ENCODE measurements at regions not wholly inside any gene's neighbourhood (a gene's known extent, or its start where the extent isn't known, plus 50 kb on each side); places are given as distances from the start of the nearest gene placed in this dataset.
"Not testable (repeated sequence)": the region's sequence is repeated elsewhere in the genome, so short reads cannot be mapped to it uniquely, and the experiment has no call there.

DNA sequence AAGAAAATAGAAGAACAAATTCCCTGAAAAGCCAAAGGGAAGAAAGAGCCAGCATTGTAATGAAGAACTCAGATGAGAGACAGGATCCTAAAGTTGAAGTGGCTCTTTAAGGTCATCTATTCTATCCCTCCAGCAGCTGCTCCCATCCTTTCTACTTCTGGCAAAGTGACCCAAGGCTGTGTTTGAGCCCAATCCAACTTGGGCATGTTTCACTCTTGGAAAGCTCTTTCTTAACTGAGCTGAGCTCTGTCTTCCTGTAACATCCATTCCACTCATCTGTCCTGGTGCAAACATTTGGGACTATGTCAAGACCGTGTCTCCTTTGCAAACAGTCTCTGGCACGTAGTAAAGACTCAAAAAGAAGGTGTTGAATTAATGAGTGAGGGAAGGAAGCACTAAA is 298.1 kb upstream of the IGF1R start:
- no peak for ATAC-seq (ENCODE audit: low read depth in 2 of 2)
- no peaks in the 10 kb centered on the region for H3K4me1 Mint-ChIP-seq
- no peak overlapping the region for H3K4me3 Mint-ChIP-seq
- no peak for DNase-seq
- H3K27me3 Mint-ChIP-seq = peaks cover 11 to 20% (median 15%) of the 10 kb centered on the region in 3 donors
- H3K36me3 Mint-ChIP-seq = no peaks in the 10 kb centered on the region
- H3K27ac Mint-ChIP-seq = peak overlapping the region in 1 of 6 donors; percentile 64
- H3K9me3 Mint-ChIP-seq = peaks cover 0 to 17% (median under 1%) of the 10 kb centered on the region in 7 donors

DNA sequence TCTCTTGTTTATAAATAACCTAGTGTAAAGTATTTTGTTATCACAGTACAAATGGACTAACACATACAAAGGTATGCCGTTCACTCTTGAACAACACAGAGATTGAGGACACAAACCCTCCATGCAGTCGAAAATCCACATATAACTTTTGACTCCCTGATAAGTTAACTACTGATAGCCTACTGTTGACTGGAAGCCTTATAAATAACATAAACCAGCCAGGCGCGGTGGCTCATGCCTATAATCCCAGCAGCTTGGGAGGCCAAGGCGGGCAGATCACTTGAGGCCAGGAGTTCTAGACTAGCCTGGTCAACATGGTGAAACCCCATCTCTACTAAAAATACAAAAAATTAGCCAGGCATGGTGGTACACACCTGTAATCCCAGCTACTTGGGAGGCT is 290.1 kb upstream of the IGF1R start:
- not testable (repeated sequence) for H3K27ac Mint-ChIP-seq; H3K4me3 Mint-ChIP-seq; DNase-seq; H3K36me3 Mint-ChIP-seq; H3K4me1 Mint-ChIP-seq; ATAC-seq (ENCODE audit: low read depth in 2 of 2)
- peaks cover 0 to 14% (median 0%) of the 10 kb centered on the region in 3 donors for H3K27me3 Mint-ChIP-seq
- peaks cover 4 to 16% (median 11%) of the 10 kb centered on the region in 7 donors for H3K9me3 Mint-ChIP-seq

DNA sequence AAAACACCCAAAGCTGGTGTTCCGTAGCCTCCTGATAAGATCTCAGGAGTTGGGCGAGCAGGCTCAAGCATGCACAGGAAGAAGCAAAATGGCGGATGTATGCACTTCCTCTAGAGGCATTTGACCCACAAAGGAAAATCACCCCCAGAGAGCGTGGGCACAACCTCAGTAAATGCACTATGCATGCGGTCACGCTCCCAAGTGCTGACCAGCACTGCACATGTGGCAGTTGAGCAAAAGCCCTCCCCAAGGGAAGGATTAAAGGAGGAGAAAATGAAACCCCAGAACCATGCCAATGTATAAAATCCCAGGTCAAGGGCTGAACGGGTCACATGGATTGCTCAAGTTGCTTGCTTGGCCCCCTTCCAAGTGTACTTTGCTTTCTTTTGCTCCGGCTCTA is 289.4 kb upstream of the IGF1R start:
- Mint-ChIP-seq H3K4me1 (no peaks in the 10 kb centered on the region), H3K36me3 (peaks cover 0 to 8% of the 10 kb centered on the region in 2 donors), H3K4me3 (no peak overlapping the region), H3K27me3 (peaks cover 0 to 7% (median 0%) of the 10 kb centered on the region in 3 donors), H3K27ac (no peak overlapping the region), H3K9me3 (peaks cover 4 to 13% (median 11%) of the 10 kb centered on the region in 7 donors)
- no peak for DNase-seq
- ATAC-seq (ENCODE audit: low read depth in 2 of 2) = no peak

DNA sequence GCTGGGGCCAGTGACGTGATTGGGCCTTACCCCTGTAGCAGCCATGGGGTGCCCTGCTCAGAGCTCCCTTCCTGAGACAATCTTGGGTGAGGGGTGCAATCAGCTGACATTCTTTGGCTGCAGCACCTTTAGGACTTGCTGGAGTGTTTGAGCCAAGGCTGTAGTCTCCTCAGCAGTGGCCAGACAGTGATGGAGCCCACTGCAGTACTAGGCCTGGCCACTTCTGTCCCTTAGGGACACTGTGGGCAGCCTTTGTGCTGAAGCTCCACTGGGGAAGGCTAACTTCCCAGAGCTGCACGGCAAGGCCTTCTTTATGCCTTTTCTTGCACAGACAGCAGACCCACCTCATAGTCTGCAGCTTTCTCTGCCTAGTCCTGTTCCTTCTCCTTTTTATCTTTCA is 284.9 kb upstream of the IGF1R start:
- H3K9me3 Mint-ChIP-seq = peaks cover 0 to 3% (median 0%) of the 10 kb centered on the region in 7 donors
- no peak for DNase-seq
- H3K27ac Mint-ChIP-seq = no peak overlapping the region
- H3K36me3 Mint-ChIP-seq = no peaks in the 10 kb centered on the region
- H3K27me3 Mint-ChIP-seq = no peaks in the 10 kb centered on the region
- H3K4me3 Mint-ChIP-seq = no peak overlapping the region
- H3K4me1 Mint-ChIP-seq = no peaks in the 10 kb centered on the region
- no peak for ATAC-seq (ENCODE audit: low read depth in 2 of 2)

DNA sequence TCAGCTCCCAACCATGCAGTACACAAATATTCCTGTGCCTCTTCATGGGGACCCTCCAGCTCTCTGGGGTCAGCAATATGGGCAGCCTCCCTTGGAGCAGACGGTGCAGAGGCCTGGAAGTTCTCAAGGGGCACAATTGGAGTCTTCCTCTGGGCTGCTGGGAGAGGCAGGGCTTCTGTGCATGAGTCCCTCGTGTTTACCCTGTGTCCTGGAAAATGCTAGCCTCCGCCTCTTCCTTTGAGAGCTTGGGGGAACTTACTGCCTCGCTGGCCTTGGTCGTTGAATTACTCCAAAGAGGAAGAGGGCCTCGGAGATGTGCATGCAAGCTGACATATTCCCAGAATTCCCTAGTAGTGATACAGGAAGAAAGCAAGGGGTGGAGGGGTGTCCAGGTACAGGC is 284.4 kb upstream of the IGF1R start:
- Mint-ChIP-seq H3K36me3 (no peaks in the 10 kb centered on the region), H3K4me3 (no peak overlapping the region), H3K9me3 (peaks cover 0 to 3% (median 0%) of the 10 kb centered on the region in 7 donors), H3K27ac (peak overlapping the region in 1 of 6 donors; percentile 45), H3K4me1 (no peaks in the 10 kb centered on the region), H3K27me3 (no peaks in the 10 kb centered on the region)
- DNase-seq (no peak), ATAC-seq (ENCODE audit: low read depth in 2 of 2) (no peak)

DNA sequence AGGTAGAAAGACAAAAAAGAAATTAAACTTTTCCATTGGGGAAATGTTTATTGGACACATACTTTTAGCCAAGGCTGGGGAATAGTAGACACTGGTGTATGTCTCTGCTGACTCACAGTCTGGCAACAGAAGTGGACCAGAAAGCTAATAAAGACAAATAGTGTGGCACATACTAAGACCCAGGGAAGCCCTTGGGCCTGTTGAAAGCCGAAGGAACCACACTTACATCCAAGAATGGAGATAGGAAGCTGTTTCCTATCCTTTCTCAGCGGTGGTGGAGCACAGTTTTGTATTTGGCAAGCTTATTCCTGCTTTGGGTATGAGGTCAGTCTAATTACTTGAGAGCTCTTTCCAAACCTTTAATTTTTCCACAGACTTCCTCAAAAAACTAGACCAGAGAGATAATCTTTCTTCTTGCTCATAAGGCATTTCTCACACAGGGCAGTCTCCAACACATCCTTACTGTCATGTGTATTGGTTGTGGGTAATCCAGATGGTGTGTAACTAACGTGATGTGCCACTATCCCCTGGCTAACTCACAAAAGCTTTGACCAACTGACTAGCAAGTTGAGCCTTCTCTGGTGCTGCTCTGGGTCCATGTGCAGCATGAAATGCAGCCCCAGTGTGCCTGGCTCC is 279.1 kb upstream of the IGF1R start:
- H3K4me1 Mint-ChIP-seq = no peaks in the 10 kb centered on the region
- H3K27ac Mint-ChIP-seq = no peak overlapping the region
- no peaks in the 10 kb centered on the region for H3K36me3 Mint-ChIP-seq
- ATAC-seq (ENCODE audit: low read depth in 2 of 2) (no peak), DNase-seq (no peak)
- peaks cover 0 to 12% (median 5%) of the 10 kb centered on the region in 3 donors for H3K27me3 Mint-ChIP-seq
- no peak overlapping the region for H3K4me3 Mint-ChIP-seq
- H3K9me3 Mint-ChIP-seq = peaks cover 0 to 5% (median under 1%) of the 10 kb centered on the region in 7 donors

DNA sequence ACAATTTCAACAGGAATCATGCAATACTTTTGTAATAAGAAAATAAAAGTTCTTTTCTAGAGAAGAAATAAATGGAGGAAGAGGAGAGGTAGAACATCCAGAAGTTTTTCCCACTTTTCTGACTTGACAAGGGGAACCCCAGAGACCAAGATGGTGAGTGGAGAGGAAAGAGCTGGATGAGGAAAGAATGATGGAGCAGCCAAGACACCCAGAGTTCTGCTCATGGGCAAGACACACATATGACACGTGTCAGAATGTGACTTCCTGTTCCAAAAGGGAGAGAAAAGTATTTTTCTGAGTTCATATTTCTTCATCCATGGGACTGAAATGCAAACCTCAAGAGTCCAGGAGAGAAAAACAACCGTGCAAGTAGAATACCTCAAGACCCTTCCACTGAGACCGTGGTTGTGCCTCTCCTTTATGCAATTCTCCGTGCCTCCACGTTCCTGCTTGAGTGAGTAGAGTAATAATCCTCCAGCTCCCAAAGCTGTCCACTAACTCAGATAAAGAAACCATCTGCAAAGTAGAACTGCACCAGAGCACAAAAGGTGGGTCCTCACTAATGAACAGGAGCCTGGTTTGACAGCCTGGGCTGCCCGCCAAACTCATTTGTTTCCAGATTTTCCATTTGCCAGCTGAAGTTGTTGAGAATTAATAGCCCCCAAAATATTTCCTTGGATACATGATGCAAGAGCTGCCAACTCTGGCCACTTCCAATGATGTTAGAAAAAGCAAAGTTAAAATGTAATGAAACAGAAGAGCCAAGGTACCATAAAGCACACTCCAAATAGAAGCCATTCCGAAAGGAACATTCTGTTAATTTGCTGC is 272.6 kb upstream of the IGF1R start:
- Mint-ChIP-seq H3K4me1 (no peaks in the 10 kb centered on the region), H3K27ac (no peak overlapping the region), H3K9me3 (peaks cover 5 to 27% (median 13%) of the 10 kb centered on the region in 7 donors), H3K27me3 (peaks cover 0 to 28% (median 5%) of the 10 kb centered on the region in 3 donors), H3K36me3 (no peaks in the 10 kb centered on the region), H3K4me3 (no peak overlapping the region)
- no peak for ATAC-seq (ENCODE audit: low read depth in 2 of 2)
- DNase-seq = no peak

DNA sequence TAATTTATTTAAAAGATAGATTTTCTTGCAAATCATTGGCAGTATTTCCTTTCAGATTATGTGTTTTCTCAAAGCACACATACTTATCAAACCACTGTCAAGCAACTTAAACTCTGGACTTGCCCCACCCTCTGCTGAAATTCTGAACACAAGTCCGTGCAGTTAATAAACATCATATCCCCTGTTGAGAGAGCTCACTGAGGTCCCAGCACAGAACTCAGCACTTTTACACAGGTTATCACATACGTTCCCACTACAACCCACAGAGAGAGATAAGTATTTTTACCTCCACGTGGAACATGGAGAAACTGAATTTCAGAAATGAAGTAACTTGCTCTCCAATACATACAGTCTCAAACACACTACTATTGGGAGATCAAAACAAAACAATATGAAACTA is 267.6 kb upstream of the IGF1R start:
- Mint-ChIP-seq H3K9me3 (peaks cover 2 to 32% (median 12%) of the 10 kb centered on the region in 7 donors), H3K4me1 (no peaks in the 10 kb centered on the region), H3K36me3 (no peaks in the 10 kb centered on the region), H3K27ac (no peak overlapping the region), H3K4me3 (no peak overlapping the region), H3K27me3 (peaks cover 0 to 32% (median 6%) of the 10 kb centered on the region in 3 donors)
- DNase-seq (no peak), ATAC-seq (ENCODE audit: low read depth in 2 of 2) (no peak)

DNA sequence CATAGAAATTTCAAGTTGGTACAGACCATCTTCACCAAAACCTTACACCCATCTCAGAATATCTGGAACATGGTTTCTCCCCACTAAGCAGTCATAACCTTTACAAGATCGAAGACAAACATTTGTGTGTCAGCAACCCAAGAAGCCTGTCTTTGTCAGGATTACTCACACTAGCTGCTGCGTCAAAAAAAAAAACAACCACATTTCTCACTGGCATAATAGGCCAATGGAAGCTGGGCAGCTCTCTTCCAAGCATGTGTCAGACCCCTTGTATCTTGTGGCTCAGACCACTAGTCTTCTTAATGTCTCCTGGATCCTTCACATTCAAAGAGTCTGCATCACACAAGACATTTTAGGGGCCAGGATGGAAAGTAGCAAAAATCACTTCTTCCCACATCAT is 266.9 kb upstream of the IGF1R start:
- H3K9me3 Mint-ChIP-seq = peaks cover 2 to 32% (median 10%) of the 10 kb centered on the region in 7 donors
- ATAC-seq (ENCODE audit: low read depth in 2 of 2) (no peak), DNase-seq (no peak)
- no peaks in the 10 kb centered on the region for H3K4me1 Mint-ChIP-seq
- peaks cover 0 to 28% (median 13%) of the 10 kb centered on the region in 3 donors for H3K27me3 Mint-ChIP-seq
- no peak overlapping the region for H3K4me3 Mint-ChIP-seq
- H3K36me3 Mint-ChIP-seq = no peaks in the 10 kb centered on the region
- no peak overlapping the region for H3K27ac Mint-ChIP-seq

DNA sequence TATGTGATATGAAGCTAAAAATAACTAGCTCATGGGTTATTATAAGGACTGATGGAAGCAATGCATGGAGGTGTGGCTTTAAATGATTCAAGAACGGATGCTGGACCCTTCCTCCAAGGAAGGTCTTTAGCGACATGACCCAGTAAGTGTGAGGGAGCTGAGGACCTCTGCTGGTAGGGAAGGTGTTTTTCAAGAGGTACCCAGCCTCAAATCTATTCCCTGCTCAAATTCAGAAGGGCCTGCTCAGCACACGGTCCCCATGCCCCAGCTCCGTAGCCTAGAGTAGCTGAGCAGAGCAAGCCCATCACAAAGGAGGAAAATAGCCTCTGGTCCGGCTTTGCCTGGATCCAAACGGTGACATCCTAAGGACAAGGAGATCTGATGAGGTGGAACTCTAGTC is 266.2 kb upstream of the IGF1R start:
- peaks cover 2 to 32% (median 10%) of the 10 kb centered on the region in 7 donors for H3K9me3 Mint-ChIP-seq
- ATAC-seq (ENCODE audit: low read depth in 2 of 2) = no peak

DNA sequence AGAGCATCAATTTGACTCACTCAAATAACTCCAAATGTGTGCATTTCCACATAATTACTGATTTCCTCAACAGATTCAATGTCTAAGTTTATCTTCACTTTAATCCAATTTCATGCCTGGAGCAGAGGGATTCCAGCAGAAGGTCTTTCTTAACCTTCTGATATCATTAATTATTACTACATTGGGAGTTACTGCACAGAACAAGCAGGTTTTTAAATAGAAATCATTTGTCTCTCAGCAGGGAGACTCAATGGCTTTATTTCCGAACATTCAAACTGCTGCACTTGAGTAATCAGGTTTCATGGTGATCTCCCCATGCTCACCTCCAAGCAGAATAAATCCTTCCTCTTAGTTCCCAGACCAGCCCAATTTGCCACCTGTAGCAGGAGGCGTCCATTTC is 264.8 kb upstream of the IGF1R start:
- ATAC-seq (ENCODE audit: low read depth in 2 of 2) (no peak), DNase-seq (no peak)
- H3K4me3 Mint-ChIP-seq = no peak overlapping the region
- no peaks in the 10 kb centered on the region for H3K36me3 Mint-ChIP-seq
- H3K9me3 Mint-ChIP-seq = peaks cover 0 to 26% (median 10%) of the 10 kb centered on the region in 7 donors
- no peak overlapping the region for H3K27ac Mint-ChIP-seq
- H3K4me1 Mint-ChIP-seq = no peaks in the 10 kb centered on the region
- peaks cover 0 to 28% (median 14%) of the 10 kb centered on the region in 3 donors for H3K27me3 Mint-ChIP-seq

More for the DNA sequence above, 266.2 kb upstream of the IGF1R start:
- DNase-seq = no peak
- Mint-ChIP-seq H3K27me3 (peaks cover 0 to 28% (median 14%) of the 10 kb centered on the region in 3 donors), H3K4me1 (no peaks in the 10 kb centered on the region), H3K27ac (no peak overlapping the region), H3K36me3 (no peaks in the 10 kb centered on the region), H3K4me3 (no peak overlapping the region)

DNA sequence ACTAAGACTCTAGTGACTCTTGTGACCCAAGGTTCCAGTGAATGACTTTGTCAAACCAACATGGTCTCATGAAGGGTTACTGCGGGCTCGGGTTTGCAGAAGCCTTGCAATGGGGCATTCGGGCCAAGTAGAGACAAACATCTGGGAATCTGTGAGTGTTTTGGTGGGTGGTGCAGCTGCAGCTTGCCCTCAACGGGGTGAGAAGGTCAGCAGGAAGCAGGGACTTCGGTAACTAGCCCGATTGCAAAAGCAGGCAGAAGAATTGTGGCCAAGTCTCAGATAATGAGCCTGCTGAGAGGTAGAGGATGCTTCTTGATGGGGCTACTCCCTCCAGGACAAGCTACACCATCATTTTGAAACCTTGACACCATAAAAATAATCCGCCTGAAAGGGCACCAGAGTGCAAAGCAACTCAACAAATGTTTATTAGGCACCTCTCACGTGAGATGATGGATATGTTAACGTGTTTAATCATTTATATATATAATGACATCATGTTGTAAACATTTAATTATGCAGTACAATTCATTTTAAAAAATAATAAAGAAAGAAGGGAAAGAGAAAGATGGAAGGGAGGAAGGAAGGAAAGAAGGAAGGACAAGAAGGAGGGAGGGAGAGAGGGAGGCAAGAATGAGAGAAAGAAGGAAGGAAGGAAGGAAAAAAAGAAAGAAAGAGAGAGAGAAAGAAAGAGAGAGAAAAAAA is 263.9 kb upstream of the IGF1R start:
- DNase-seq (no peak), ATAC-seq (ENCODE audit: low read depth in 2 of 2) (no peak)
- H3K4me3 Mint-ChIP-seq = no peak overlapping the region
- H3K27ac Mint-ChIP-seq = peak overlapping the region in 2 of 6 donors; percentile 6 to 20
- no peaks in the 10 kb centered on the region for H3K4me1 Mint-ChIP-seq
- H3K9me3 Mint-ChIP-seq = peaks cover 0 to 17% (median 6%) of the 10 kb centered on the region in 7 donors
- H3K36me3 Mint-ChIP-seq = no peaks in the 10 kb centered on the region
- peaks cover 7 to 27% (median 14%) of the 10 kb centered on the region in 3 donors for H3K27me3 Mint-ChIP-seq

DNA sequence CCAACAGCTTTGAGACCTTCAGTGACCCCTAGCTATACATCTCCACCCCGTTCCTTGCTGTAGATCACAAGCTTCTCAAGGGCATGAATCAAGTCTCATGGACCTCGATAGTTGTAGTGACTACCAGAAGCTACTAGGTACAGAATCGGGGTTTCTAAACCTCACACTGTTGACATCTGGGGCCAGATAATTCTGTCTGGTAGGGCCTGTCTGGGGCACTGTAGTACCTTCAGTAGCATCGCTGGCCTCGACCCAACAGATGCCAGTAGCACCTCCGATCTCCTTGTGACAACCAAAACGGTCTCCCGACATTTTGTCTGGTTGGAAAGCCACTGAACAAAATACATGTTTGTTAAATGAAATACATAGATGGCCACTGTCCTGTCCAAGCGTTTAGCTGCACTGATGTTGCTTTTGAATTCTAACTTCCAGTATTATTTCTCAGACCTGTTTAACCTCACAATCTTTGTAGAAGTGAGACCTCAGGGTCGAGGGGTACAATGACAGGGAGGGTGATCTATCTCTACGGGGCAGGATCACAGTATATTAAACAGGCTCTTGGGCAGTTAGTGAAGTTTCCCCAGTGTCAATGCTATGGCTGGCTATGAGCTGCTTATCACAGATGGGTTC is 262.5 kb upstream of the IGF1R start:
- peaks cover 0 to 13% (median 3%) of the 10 kb centered on the region in 7 donors for H3K9me3 Mint-ChIP-seq
- H3K27me3 Mint-ChIP-seq = peaks cover 7 to 21% (median 14%) of the 10 kb centered on the region in 3 donors
- DNase-seq (no peak), ATAC-seq (ENCODE audit: low read depth in 2 of 2) (no peak)
- no peaks in the 10 kb centered on the region for H3K4me1 Mint-ChIP-seq
- no peak overlapping the region for H3K27ac Mint-ChIP-seq
- peak overlapping the region in 1 of 8 donors; percentile 19 for H3K4me3 Mint-ChIP-seq
- no peaks in the 10 kb centered on the region for H3K36me3 Mint-ChIP-seq

All from naive B cell (primary cell).